Testis (tissue), 2 donors: ENCODE measurements at regions not wholly inside any gene's neighbourhood (a gene's known extent, or its start where the extent isn't known, plus 50 kb on each side); places are given as distances from the start of the nearest gene placed in this dataset.

ENCODE experiments used
- POLR2A ChIP-seq: fragments of 450-650 bp; IDR thresholded peaks from one replicate; pipeline ENCODE4 v1.6.1; 2017; ENCODE audit warnings: antibody characterized with exemption, mild to moderate bottlenecking, moderate library complexity
- TF ChIP-seq, protein P1 (sequence below), 3 experiments: fragments of 450-650 bp in 2 of 3; fragments of 200-600 bp in 1 of 3; sonication (generic) in 1 of 3; IDR thresholded peaks; one replicate each; pipeline ENCODE4 v1.5.1; 2016 to 2019; ENCODE audit warnings: antibody characterized with exemption in 3 of 3, mild to moderate bottlenecking in 2 of 3, moderate library complexity in 1 of 3

DNA sequence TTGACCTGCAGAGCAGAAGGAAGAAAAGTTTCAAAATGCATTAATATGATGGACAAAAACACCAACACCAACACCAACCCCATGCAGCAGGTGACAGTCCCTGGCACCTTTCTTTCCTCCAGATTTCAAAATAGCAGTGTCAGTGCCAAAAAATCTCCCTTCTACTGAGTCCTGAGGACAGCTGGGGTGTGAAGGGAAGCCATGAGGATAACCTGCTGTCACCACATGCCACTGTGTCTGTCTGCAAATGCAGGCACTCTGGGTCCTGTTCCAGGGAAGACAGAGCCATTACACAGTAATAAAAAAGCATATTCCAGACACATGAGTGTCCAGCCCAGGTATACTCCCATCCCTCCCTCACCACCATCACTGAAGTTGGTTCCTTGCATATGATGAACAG is 187.5 kb downstream of the BMP15 start:
- no peak for TF ChIP-seq POLR2A
- TF ChIP-seq, protein P1, sequence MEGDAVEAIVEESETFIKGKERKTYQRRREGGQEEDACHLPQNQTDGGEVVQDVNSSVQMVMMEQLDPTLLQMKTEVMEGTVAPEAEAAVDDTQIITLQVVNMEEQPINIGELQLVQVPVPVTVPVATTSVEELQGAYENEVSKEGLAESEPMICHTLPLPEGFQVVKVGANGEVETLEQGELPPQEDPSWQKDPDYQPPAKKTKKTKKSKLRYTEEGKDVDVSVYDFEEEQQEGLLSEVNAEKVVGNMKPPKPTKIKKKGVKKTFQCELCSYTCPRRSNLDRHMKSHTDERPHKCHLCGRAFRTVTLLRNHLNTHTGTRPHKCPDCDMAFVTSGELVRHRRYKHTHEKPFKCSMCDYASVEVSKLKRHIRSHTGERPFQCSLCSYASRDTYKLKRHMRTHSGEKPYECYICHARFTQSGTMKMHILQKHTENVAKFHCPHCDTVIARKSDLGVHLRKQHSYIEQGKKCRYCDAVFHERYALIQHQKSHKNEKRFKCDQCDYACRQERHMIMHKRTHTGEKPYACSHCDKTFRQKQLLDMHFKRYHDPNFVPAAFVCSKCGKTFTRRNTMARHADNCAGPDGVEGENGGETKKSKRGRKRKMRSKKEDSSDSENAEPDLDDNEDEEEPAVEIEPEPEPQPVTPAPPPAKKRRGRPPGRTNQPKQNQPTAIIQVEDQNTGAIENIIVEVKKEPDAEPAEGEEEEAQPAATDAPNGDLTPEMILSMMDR (IDR thresholded peaks at IDR 0.05): no peak
